IMR-90 (cell line): ENCODE measurements at regions not wholly inside any gene's neighbourhood (a gene's known extent, or its start where the extent isn't known, plus 50 kb on each side); places are given as distances from the start of the nearest gene placed in this dataset.

ENCODE experiments used
- ATAC-seq: fragments of 200-7000 bp; cut with Tn5 transposase; 2 replicates; pipeline ENCODE4 v1.9.1; 2020; ENCODE audit warnings: low read depth, mild to moderate bottlenecking, moderate library complexity
- BruUV-seq: library from RNA; stranded (reverse); fragments of 400-500 nt; replicated peaks from 2 replicates; lab custom pipeline; 2021; lab: Mats Ljungman, UMichigan
- CTCF ChIA-PET: fragments of 300-600 bp; formaldehyde crosslinking; extraction: SDS; loops from one replicate; lab custom pipeline; 2021; ENCODE audit warnings: antibody characterized with exemption; lab: Yijun Ruan, JAX
- POLR2A ChIA-PET: fragments of 300-600 bp; sonication (Branson Sonifier 250); formaldehyde crosslinking; loops from one replicate; lab custom pipeline; 2022; ENCODE audit warnings: antibody characterized with exemption; ENCODE audit not compliant: unreplicated experiment; lab: Charles Lee
- DNase-seq: peaks from one replicate; pipeline ENCODE4 v3.0.0; 2013
- H2AFZ ChIP-seq: replicated peaks from 2 replicates; pipeline ENCODE3; 2013; ENCODE audit warnings: low read length, mild to moderate bottlenecking; ENCODE audit not compliant: poor library complexity
- H2AK5ac ChIP-seq: 2 replicates; pipeline ENCODE4 v1.6.1; 2013; ENCODE audit warnings: low read depth, low read length, inconsistent platforms
- H2AK9ac ChIP-seq: replicated peaks from 2 replicates; pipeline ENCODE3; 2013; ENCODE audit warnings: mild to moderate bottlenecking, low read depth, low read length, moderate library complexity; ENCODE audit not compliant: poor library complexity
- H2BK120ac ChIP-seq: 2 replicates; pipeline ENCODE4 v1.6.1; 2013; ENCODE audit warnings: low read depth, low read length, inconsistent platforms
- H2BK15ac ChIP-seq: 3 replicates; pipeline ENCODE4 v1.6.1; 2013; ENCODE audit warnings: low read depth, low read length, inconsistent platforms
- H2BK20ac ChIP-seq: 2 replicates; pipeline ENCODE4 v1.6.1; 2013; ENCODE audit warnings: low read depth, mild to moderate bottlenecking, inconsistent platforms, low read length, moderate library complexity
- H2BK5ac ChIP-seq: 2 replicates; pipeline ENCODE4 v1.6.1; 2013; ENCODE audit warnings: mild to moderate bottlenecking, low read depth, low read length, inconsistent platforms; ENCODE audit not compliant: poor library complexity, severe bottlenecking
- H3K14ac ChIP-seq: replicated peaks from 2 replicates; pipeline ENCODE4 v1.6.1; 2013; ENCODE audit warnings: low read depth, low read length, inconsistent platforms
- H3K18ac ChIP-seq: 2 replicates; pipeline ENCODE4 v1.6.1; 2013; ENCODE audit warnings: low read depth, low read length, control low read depth
- H3K23ac ChIP-seq: 2 replicates; pipeline ENCODE4 v1.6.1; 2013; ENCODE audit warnings: low read depth, low read length, inconsistent platforms
- H3K27ac ChIP-seq: 2 replicates; pipeline ENCODE4 v1.5.1; 2013; ENCODE audit warnings: mild to moderate bottlenecking, control low read depth, low read length; ENCODE audit not compliant: insufficient read depth
- H3K27me3 ChIP-seq: 2 replicates; pipeline ENCODE4 v1.6.1; 2013; ENCODE audit warnings: low read length; ENCODE audit not compliant: control insufficient read depth, insufficient read depth
- H3K36me3 ChIP-seq: 2 replicates; pipeline ENCODE4 v1.6.1; 2013; ENCODE audit warnings: low read length, mixed read lengths; ENCODE audit not compliant: control insufficient read depth, insufficient read depth
- H3K4ac ChIP-seq: 2 replicates; pipeline ENCODE4 v1.6.1; 2013; ENCODE audit warnings: low read depth, low read length, inconsistent platforms
- H3K4me1 ChIP-seq: 2 replicates; pipeline ENCODE4 v1.6.1; 2013; ENCODE audit warnings: low read length, mixed read lengths; ENCODE audit not compliant: control insufficient read depth, insufficient read depth
- H3K4me2 ChIP-seq: 2 replicates; pipeline ENCODE4 v1.6.1; 2013; ENCODE audit warnings: low read depth, mild to moderate bottlenecking, control low read depth, low read length, moderate library complexity
- H3K4me3 ChIP-seq: 2 replicates; pipeline ENCODE4 v1.5.1; 2013; ENCODE audit warnings: low read depth, mild to moderate bottlenecking, control low read depth, low read length, moderate library complexity; ENCODE audit not compliant: insufficient read depth
- H3K56ac ChIP-seq: 2 replicates; pipeline ENCODE4 v1.6.1; 2013; ENCODE audit warnings: low read length, inconsistent platforms; ENCODE audit not compliant: insufficient read depth; ENCODE audit errors: extremely low read depth
- H3K79me1 ChIP-seq, 2 experiments: 2 replicates each; pipeline ENCODE4 v1.6.1; 2013; ENCODE audit warnings: low read length in 2 of 2, inconsistent platforms in 1 of 2, low read depth in 1 of 2
- H3K9ac ChIP-seq: 2 replicates; pipeline ENCODE4 v1.6.1; 2013; ENCODE audit warnings: low read depth, low read length, control low read depth
- H3K9me1 ChIP-seq: 2 replicates; pipeline ENCODE4 v1.6.1; 2013; ENCODE audit warnings: low read length, inconsistent platforms; ENCODE audit not compliant: insufficient read depth
- H3K9me3 ChIP-seq: 2 replicates; pipeline ENCODE4 v1.6.1; 2013; ENCODE audit warnings: low read length; ENCODE audit not compliant: control insufficient read depth, insufficient read depth
- H4K20me1 ChIP-seq: 2 replicates; pipeline ENCODE4 v1.6.1; 2013; ENCODE audit warnings: low read length, inconsistent platforms; ENCODE audit not compliant: insufficient read depth
- H4K5ac ChIP-seq: 2 replicates; pipeline ENCODE4 v1.6.1; 2013; ENCODE audit warnings: mild to moderate bottlenecking, low read depth, low read length, control low read depth
- H4K8ac ChIP-seq, 2 experiments: 2 replicates each; pipeline ENCODE4 v1.6.1; 2013; ENCODE audit warnings: low read depth in 2 of 2, low read length in 2 of 2, control low read depth in 1 of 2, inconsistent platforms in 1 of 2
- H4K91ac ChIP-seq: 2 replicates; pipeline ENCODE4 v1.6.1; 2013; ENCODE audit warnings: low read depth, low read length, inconsistent platforms; ENCODE audit not compliant: insufficient read depth
- CEBPB ChIP-seq: IDR thresholded peaks from 2 replicates; pipeline ENCODE4 v1.6.1; 2012; ENCODE audit warnings: low read depth, low read length, improper control_type of control experiment
- RAD21 ChIP-seq: IDR thresholded peaks from 2 replicates; pipeline ENCODE4 v1.6.1; 2012; ENCODE audit warnings: low read length, improper control_type of control experiment
- WGBS, 2 experiments: methylation state at CpG; one replicate each; pipeline versions ENCODE4 v1.1.5 to v1.1.7; 2013; ENCODE audit warnings: missing lambda C conversion rate in 2 of 2; ENCODE audit not compliant: insufficient read length in 1 of 2; ENCODE audit errors: extremely low coverage in 2 of 2; 5-methylcytosine and 5-hydroxymethylcytosine counted together
- dilution Hi-C: fragments of 300-500 bp; cut with HindIII; formaldehyde crosslinking; loops from one replicate; pipeline ENCODE4 v1.14.3; 2018; ENCODE audit warnings: low sequenced_read_pairs; ENCODE audit not compliant: unreplicated experiment
- in situ Hi-C: fragments of 300-500 bp; cut with MboI; formaldehyde crosslinking; loops from 3 replicates; pipeline ENCODE4 v1.14.3; 2019; ENCODE audit warnings: low sequenced_read_pairs, inconsistent platforms, mixed read lengths
- intact Hi-C: fragments of 100-400 bp; cut with micrococcal nuclease; formaldehyde crosslinking; loops from 2 replicates; pipeline ENCODE4 v1.10.0; 2022

DNA sequence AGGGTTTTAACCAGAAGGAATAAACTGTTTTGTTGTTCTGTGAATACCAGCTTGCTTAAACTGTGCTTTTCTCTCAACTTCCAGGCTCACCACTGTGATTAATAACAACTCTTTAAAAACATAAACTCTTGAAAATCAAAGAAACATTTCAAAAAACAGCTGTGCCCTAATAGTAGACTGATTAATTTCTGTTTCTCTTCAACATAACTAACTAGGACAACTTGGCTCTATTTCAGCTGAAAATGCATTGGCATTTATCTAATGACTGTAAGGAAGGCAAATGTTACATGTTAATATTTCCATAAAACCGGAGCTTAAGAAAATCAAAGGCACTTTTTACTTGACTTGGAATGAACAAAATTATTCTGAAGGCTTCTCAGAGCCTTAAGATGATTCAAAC lies 656.1 kb upstream of the NEGR1 start:
- Histone ChIP-seq H2AK9ac (no peak overlapping the region), H2AK5ac (no peak overlapping the region), H3K18ac (no peak overlapping the region), H3K79me1 (no peaks in the 10 kb centered on the region), H4K8ac (no peak overlapping the region), H4K91ac (no peak overlapping the region), H2BK120ac (no peak overlapping the region), H3K23ac (no peak overlapping the region), H3K9me1 (no peaks in the 10 kb centered on the region), H3K56ac (no peak overlapping the region), H3K4me2 (no peak overlapping the region), H4K5ac (no peak overlapping the region), H2BK20ac (no peak overlapping the region), H3K9me3 (no peaks in the 10 kb centered on the region), H3K27me3 (no peaks in the 10 kb centered on the region), H2BK15ac (no peak overlapping the region), H4K20me1 (no peaks in the 10 kb centered on the region), H3K9ac (no peak overlapping the region), H3K4me3 (no peak overlapping the region), H3K4me1 (no peaks in the 10 kb centered on the region), H3K36me3 (no peaks in the 10 kb centered on the region), H3K14ac (no peak overlapping the region), H2AFZ (no peak overlapping the region), H3K27ac (no peak overlapping the region), H3K4ac (no peak overlapping the region), H2BK5ac (no peak overlapping the region)
- WGBS, 2 experiments: no CpG with 5 or more reads among the region's 1 CpG
- ATAC-seq (no peak), DNase-seq (no peak)
- ChIA-PET CTCF (interaction anchor here (0.6 kb wide), 1 partner anchor 263 kb away, joined by 3 read pairs; no protein-coding TSS in a partner anchor), POLR2A (no interaction called here)
- TF ChIP-seq CEBPB: no peak
- TF ChIP-seq RAD21: no peak
- intact Hi-C loops (no loop called here), in situ Hi-C loops (no loop called here), dilution Hi-C loops (no loop called here)
- no TSS peak for BruUV-seq
